HG03108 (cell line): ENCODE measurements at regions not wholly inside any gene's neighbourhood (a gene's known extent, or its start where the extent isn't known, plus 50 kb on each side); places are given as distances from the start of the nearest gene placed in this dataset.
"Not testable (repeated sequence)": the region's sequence is repeated elsewhere in the genome, so short reads cannot be mapped to it uniquely, and the experiment has no call there.

Source experiments
- ATAC-seq: cut with Tn5 transposase; IDR thresholded peaks from one replicate; pipeline ENCODE4 v1.9.1; 2021; ENCODE audit warnings: moderate library complexity; ENCODE audit not compliant: unreplicated experiment

DNA sequence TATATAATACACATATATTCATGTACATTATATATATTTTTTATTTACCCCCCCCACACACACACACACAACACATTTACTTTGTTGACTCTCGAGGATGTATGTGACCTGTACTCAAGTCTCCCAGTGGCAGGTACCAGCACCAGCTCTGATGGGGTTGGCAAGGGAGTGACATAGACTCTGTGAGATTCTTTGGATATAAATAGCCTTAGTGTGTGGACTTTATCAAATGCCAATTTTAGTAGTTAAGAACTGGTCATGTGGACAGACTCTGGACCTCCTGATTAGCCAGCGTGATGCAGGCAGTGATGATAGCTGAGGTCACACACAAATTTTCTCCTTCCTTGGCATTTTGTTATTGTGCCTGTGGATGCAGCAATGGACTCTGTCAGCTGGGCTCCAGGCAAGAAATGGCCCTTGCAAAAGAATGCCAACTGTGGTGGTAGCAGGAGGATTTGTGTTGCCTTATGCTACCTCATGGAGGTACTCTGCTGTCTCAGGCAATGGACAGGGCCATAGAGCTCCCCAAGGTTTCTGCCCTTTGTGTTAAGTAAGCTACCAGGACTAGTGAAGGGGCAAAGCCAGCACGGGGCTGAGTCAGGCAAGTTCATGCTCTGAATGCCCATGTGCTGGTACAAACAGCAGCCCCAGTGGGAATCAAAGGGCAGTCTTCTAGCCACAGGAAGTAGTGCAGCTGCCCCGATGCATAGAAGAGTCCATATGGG lies 224.6 kb upstream of the ZWINT start:
- ATAC-seq = no peak

DNA sequence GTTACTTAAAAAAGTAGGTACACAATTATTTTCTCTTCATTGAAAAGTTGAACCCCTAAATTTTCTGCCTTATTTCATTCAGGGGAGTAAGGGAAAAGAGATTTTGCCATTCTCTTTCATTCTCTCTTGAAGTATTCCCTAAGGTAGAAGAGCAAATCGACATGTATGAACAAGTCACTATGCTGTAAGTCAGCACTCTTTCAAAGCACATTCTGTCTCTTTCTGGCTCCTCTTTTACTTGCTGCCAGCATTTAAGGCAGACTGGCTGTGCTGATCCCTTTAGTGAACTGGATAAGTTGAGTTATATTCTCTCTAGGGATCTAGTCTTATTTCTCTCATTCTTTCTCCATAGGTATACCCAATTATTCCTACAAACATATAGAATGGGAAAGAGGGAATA lies 222.3 kb upstream of the ZWINT start:
- no peak for ATAC-seq

DNA sequence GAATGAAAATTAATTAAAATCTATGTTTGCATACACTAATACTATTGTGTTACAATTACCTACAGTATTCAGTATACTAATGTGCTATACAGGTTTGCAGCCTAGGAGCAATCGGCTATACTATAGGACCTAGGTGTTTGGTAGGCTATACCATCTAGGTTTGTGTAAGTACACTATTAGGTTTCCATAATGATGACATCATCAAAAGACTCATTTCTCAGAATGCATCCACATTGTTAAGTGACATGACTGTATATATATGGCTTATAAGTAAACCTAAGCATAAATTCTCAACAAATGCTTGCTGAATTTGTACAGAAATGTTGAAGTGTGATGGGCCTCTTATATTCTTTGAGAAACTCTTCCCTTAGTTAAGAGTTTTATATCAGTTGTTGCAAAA lies 206.5 kb upstream of the ZWINT start:
- ATAC-seq = no peak

DNA sequence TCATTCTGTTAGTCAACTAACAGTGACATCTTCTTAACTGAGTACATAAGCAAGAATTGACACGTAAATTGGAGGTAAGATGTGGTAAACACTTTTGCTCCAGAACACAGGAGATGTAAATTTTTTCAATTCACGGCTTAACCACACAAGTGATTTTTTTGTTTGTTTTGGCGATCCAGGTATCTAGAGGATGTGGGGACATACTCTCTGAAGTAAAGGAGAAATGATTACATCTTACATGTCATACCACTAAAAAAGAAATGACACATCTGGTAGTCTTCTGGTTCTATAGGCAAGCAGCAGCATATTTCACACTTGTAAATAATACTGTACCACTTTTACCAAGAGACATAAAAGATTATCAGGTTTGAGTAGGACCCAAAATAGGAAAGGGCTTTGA lies 200.3 kb upstream of the ZWINT start:
- no peak for ATAC-seq

DNA sequence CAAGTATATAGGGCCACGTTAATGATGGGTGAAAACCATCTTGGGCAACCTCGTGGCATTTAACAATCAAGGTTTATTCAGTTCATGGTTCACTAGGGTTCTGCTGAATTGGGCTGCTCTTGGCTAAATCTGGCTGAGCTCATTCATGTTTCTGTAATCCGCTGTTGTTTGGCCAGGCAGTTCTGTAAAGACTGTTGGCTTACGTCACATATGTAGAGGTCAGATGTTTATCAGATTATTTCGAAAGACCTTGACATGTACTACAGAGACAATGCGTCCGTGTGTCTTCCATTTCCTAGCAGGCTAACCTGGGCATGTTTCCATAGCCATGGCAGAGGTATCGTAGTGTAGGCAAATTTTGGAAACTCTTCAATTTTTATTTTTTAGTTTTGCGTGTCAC lies 190.0 kb upstream of the ZWINT start:
- no peak for ATAC-seq

DNA sequence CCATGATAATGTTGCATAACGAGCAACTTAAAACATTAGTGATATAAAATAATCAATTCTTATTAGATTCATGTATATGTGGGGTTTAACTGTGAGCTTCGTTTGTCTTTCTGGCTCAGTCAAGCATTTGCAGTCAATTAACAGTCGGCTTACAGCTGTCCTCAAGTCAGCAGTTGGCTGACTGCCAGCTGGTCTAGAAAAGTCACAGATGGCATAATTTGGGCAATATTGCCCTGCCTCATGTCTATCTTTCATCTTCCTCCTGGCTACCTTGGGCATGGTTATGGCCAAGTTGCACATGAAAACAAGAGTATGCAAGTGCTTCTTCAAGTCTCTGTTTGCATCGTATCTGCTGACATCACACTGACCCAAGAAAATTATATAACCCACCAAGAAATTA lies 186.1 kb upstream of the ZWINT start:
- ATAC-seq = no peak

DNA sequence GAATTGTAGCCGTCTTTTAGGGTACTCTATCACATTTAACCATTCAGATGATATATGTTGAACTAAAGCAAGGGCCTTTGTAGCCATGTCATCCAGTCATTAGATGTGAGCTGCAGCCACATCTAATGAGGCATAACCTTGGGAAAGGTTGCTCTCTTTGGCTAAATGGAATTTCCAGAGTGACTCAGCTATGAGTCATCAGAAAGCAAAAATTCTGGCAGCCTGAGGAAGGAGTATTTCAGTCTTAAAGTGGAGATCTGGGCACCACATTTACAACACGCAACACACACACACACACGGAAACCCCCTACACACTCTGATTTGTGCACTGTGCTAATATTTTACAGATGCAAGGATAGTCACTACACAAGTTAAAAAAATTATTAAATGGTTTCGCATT lies 176.9 kb upstream of the ZWINT start:
- no peak for ATAC-seq

DNA sequence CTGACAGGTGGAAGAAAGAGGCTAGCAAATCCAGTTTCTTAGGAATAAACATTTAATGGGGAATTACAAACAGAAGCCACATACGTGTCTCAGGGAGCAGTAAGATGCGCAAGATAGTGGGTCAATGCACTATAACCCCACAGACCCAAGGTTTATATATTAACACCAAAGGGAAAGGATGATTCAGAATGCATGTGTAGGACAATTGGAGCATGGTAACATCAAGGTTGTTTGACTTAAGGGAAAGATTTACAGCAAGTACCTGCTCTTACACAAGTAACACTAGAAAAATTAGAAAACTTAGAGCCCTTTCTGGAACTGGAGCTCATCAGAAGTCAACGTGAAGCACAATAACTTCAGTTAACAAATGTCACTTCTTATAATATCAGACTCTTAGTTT lies 161.1 kb upstream of the ZWINT start:
- ATAC-seq = no peak

DNA sequence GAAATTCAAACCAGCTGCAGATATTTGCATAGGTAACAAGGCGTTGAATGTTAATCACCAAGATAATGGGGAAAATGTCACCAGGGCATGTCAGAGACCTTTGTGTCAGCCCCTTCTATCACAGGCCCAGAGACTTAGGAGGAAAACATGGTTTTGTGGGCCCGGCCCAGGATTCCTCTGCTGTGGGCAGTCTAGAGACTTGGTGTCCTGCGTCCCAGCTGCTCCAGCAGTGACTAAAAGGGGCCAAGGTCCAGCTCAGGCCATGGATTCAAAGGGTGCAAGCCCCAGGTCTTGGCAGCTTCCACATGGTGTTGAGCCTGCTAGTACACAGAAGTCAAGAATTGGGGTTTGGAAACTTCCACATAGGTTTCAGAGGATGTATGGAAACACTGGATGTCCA lies 147.5 kb upstream of the ZWINT start:
- no peak for ATAC-seq

DNA sequence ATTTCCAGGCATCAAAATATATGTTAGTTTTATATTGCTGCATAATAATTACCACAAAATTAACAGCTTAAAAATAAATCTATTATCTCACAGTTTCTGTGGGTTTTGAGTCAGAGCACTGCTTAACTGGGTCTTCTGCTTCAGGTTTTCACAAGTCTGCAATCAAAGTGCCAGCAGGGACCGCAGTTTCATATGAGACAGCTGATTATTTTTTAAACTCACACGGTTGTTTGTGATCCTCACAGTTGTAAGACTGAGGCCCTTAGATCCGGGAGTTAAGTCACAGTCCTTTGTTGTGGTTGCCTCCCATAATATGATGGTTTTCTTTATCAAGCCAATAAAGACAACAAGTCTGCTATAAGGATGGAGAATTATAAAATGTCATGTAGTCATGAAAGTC lies 146.0 kb upstream of the ZWINT start:
- ATAC-seq = no peak

DNA sequence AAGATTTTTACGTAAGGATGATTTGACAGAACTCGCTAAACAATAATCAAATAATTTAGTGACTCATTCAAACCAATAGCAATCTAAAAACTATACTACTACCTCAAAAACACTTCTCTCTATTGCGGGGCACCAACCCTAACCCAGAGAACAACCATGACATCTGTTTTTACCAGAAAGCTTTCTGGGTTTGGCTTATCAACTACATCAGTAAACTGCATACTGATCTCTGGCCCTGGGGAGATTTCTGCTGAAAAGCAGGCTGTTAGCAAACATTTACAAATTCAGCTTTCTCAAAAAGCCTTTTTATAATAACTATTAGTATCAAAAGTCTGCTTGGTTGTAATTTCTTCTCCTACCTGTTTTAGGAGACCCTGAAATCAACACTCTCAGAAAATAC lies 144.5 kb upstream of the ZWINT start:
- ATAC-seq = no peak

DNA sequence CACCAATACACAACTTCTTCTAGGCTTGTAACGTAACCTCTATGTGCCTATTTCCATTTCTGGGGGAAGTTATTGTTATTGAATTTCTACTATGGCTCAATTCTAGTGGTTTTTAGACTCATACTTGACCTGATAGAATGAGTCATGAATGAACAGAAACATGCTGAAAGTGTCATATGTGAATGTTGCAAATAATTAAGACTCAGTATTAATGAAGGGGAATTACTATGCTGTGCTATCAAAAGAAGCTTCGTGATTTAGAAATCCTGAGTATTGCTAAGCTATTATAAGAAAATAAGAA lies 135.1 kb upstream of the ZWINT start:
- no peak for ATAC-seq

DNA sequence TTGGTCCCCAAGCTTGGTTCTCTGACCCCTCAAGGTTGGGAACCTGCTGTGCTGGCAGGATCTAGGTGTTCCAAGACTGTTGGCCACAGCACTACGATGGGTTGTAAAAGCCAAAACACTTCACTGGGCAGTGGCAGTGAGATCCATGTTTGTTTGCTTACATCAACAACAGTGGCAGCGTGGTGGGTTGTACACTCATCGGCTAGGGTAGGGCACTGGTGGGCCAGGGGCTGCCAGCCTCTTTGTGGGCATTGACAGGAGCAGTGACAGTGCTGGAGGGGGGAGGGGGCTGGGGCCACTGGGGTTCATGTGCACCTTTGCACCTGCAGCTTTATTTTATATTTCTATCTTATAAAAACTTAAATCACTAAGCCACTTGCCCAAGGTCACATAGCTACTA lies 126.7 kb upstream of the ZWINT start:
- no peak for ATAC-seq

DNA sequence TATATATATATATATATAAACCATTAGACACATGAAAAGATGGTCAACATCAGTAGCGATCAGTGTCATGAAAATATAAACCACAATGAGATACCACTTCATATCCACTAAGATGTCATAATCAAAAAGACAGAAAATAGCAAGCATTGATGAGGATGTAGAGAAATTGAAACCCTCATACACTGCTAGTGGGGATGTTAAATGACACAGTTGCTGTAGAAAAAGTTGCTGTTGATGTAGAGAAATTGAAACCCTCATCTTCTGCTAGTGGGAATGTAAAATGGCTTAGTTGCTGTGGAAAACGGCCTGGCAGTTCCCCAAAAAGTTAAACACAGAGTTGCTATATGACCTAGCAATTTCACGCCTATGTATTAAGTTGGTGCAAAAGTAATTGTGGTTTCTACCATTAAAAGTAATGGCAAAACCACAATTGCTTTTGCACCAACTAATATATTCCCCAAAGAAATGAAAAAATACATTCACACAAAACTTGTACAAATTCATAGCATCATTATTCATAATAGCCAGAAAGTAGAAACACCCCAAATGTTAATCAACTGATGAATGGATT lies 120.5 kb upstream of the ZWINT start:
- ATAC-seq = no peak

DNA sequence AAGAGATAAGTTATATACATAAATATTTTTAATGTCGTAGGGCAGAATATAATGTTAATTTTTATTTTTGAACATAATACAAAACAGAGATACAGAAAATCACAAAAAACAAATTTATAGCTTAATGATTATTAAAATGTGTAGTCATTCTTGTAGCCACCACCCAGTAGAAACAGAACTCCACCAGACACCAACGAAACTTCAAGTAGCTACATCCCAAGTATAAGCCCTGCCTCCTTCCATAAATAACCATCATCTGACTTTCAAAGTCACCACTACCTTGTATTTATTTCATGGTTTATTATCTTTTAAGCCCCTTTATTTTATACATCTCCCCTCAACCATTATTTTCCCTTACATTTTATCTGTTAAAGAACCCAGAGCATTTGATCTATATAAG lies 111.9 kb upstream of the ZWINT start:
- no peak for ATAC-seq

DNA sequence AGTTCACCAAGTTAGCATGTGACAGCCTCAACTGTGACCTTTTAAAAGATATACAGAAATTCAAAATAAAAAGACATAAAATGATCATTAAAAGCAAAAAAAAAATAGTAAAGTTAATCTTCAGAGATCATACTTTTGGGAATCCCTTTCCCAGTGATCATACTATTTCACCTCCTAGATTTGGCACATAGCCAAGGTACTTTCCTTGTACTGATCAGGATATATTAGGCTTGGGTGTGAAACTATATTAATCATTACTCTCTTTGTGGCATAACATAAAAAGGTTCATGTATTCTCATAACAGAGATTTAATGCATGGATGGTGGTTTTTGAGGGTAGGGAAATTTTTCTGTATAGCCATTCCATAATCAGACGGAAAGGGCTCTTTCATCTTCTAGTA lies 109.6 kb upstream of the ZWINT start:
- no peak for ATAC-seq

DNA sequence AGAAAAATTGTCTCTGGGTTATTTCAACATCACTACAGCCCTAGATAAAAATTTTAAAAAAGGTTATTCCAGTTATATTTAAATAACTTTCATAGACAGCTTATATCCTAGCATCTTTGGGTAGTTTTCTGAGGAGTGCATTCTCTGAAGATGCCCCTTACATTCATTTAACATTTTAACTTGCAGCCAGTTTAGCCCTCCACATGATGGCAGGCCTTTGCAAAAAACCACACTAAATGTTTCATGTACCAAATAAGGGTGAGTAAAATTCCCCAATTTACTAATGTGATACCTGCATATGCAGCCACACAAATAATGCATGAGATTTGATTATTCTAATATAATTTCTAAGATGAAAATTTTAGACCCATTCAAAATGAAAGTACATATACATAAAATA lies 108.4 kb upstream of the ZWINT start:
- ATAC-seq = no peak

DNA sequence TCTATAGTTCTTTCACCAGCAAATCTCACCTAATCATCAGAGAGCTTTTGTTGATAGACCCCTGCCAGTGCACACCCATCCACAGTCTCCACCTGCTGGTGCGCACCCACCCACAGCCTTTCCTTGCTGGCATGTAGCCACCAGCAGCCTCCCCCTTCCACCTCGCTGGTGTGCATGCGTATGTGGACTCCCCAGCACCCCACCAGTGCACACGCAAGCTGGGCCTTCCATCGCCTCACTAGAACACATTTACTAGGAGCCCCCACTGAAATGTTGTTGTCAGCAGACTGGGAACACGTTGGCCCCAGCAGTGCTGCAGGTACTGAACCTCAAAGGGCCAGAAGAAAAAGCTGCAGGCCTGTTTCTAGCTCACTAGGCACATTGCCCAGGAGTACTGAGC lies 104.9 kb upstream of the ZWINT start:
- no peak for ATAC-seq

DNA sequence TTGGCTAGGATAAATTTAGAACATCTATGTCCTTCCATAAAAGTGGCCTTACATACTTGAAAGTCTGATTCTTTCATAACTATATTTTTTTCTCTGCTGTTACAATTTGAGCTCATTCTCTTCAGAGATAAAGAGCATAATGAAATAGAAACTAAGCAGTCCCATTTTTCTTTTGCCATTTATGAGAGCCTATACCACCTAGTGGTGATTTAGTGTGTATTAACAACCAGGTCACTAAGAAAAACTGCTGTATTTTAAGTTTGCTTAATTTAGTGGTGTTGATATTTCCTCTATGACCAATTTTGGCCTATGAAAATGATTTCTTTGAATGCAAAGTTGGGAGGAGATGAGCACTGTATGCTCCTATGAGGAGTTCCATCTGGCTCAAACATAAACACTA lies 88.7 kb upstream of the ZWINT start:
- ATAC-seq = no peak

DNA sequence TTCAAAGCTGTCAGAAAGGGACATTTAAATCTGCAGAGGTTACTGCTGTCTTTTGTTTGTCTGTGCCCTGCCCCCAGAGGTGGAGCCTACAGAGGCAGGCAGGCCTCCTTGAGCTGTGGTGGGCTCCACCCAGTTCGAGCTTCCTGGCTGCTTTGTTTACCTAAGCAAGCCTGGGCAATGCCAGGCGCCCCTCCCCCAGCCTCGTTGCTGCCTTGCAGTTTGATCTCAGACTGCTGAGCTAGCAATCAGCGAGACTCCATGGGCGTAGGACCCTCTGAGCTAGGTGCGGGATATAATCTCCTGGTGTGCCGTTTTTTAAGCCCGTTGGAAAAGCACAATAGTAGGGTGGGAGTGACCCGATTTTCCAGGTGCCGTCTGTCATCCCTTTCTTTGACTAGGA lies 86.6 kb upstream of the ZWINT start:
- not testable (repeated sequence) for ATAC-seq

DNA sequence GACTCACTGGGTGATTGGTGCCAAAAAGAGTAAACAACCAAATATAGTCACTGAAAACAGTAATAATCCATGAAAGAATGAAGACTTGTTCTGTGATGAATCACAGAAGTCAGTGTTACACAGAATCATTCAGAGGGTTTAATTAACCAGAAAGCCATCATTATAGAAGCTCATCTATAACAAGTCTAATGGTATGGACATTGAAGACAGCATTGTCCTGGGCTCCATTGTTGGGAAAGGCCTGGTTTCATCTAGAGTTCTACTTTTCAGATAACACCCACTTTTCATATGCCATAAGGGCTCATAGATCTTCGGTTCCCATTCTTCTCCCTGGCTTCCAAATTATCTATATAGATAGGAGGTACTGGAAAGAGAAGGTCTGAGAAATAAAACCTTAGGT lies 80.3 kb upstream of the ZWINT start:
- not testable (repeated sequence) for ATAC-seq
